Natural killer cell (primary cell): ENCODE measurements at regions not wholly inside any gene's neighbourhood (a gene's known extent, or its start where the extent isn't known, plus 50 kb on each side); places are given as distances from the start of the nearest gene placed in this dataset.
"Not testable (repeated sequence)": the region's sequence is repeated elsewhere in the genome, so short reads cannot be mapped to it uniquely, and the experiment has no call there.

Source experiments
- ATAC-seq, 3 donors: fragments of 150-1000 bp in 2 of 3; fragments of 200-7000 bp in 1 of 3; cut with Tn5 transposase; 1 replicate in 1 of 3; 2 replicates in 2 of 3; pipeline ENCODE4 v1.10.0; 2021; ENCODE audit warnings: mild to moderate bottlenecking in 2 of 3, moderate library complexity in 2 of 3
- DNase-seq, 2 donors: peaks; one replicate each; pipeline versions ENCODE4 v3.0.0 to v3.0.0-alpha.2; 2013 to 2021; ENCODE audit warnings: mixed read lengths in 1 of 2
- H3K27ac ChIP-seq: one replicate; pipeline ENCODE4 v1.5.1; 2013; ENCODE audit warnings: mild to moderate bottlenecking, low read length
- H3K27me3 ChIP-seq: one replicate; pipeline ENCODE4 v1.6.1; 2013; ENCODE audit warnings: low read length; ENCODE audit not compliant: control insufficient read depth, insufficient read depth
- H3K36me3 ChIP-seq: one replicate; pipeline ENCODE4 v1.6.1; 2013; ENCODE audit warnings: low read length; ENCODE audit not compliant: control insufficient read depth, insufficient read depth
- H3K4me1 ChIP-seq: one replicate; pipeline ENCODE4 v1.6.1; 2013; ENCODE audit warnings: low read length; ENCODE audit not compliant: control insufficient read depth, insufficient read depth
- H3K4me3 ChIP-seq: one replicate; pipeline ENCODE4 v1.5.1; 2013; ENCODE audit warnings: low read length
- H3K9me3 ChIP-seq: one replicate; pipeline ENCODE4 v1.6.1; 2013; ENCODE audit warnings: low read length; ENCODE audit not compliant: control insufficient read depth, insufficient read depth
- H3K27ac Mint-ChIP-seq, 2 donors: one replicate each; pipeline ENCODE4 v1.8.0; 2022; ENCODE audit warnings: mild to moderate bottlenecking in 2 of 2, mixed read lengths in 2 of 2, moderate library complexity in 1 of 2
- H3K27me3 Mint-ChIP-seq, 2 donors: one replicate each; pipeline ENCODE4 v1.8.0; 2022; ENCODE audit warnings: low read depth in 2 of 2, mixed read lengths in 2 of 2
- H3K36me3 Mint-ChIP-seq: one replicate; pipeline ENCODE4 v1.8.0; 2022; ENCODE audit warnings: mixed read lengths
- H3K4me1 Mint-ChIP-seq, 2 donors: one replicate each; pipeline ENCODE4 v1.8.0; 2022; ENCODE audit warnings: mixed read lengths in 2 of 2
- H3K4me3 Mint-ChIP-seq: one replicate; pipeline ENCODE4 v1.8.0; 2022; ENCODE audit warnings: mild to moderate bottlenecking, moderate library complexity, mixed read lengths
- H3K9me3 Mint-ChIP-seq, 2 donors: one replicate each; pipeline ENCODE4 v1.8.0; 2022; ENCODE audit warnings: mixed read lengths in 2 of 2
- CTCF ChIP-seq: fragments of 200-600 bp; IDR thresholded peaks from one replicate; pipeline ENCODE4 v1.8.0; 2022; ENCODE audit warnings: antibody characterized with exemption
- WGBS: methylation state at CpG from one replicate; pipeline ENCODE4 v1.1.7; 2013; ENCODE audit warnings: missing lambda C conversion rate; ENCODE audit not compliant: insufficient coverage; 5-methylcytosine and 5-hydroxymethylcytosine counted together
- intact Hi-C: fragments of 100-400 bp; cut with micrococcal nuclease; formaldehyde crosslinking; loops from one replicate; pipeline ENCODE4 v1.14.2; 2022

GRCh38 chr18:78268226-78268988 is 711.2 kb upstream of the SALL3 start:
- WGBS = 88% methylated on average over 25 of the region's 26 CpGs

GRCh38 chr18:78271790-78272189 is 707.8 kb upstream of the SALL3 start:
- no peak overlapping the region for H3K4me3 ChIP-seq
- 80% methylated on average over 8 of the region's 9 CpGs for WGBS
- no peak for ATAC-seq

More at GRCh38 chr18:78268226-78268988, 711.2 kb upstream of the SALL3 start:
- no peak overlapping the region for H3K27ac Mint-ChIP-seq
- H3K4me3 Mint-ChIP-seq = no peak overlapping the region
- no peaks in the 10 kb centered on the region for H3K36me3 Mint-ChIP-seq
- peaks cover 0 to 3% of the 10 kb centered on the region in 2 donors for H3K9me3 Mint-ChIP-seq
- no peaks in the 10 kb centered on the region for H3K9me3 ChIP-seq
- no peak overlapping the region for H3K4me3 ChIP-seq
- ATAC-seq (no peak), DNase-seq (no peak)
- no peaks in the 10 kb centered on the region for H3K27me3 Mint-ChIP-seq
- H3K27me3 ChIP-seq = no peaks in the 10 kb centered on the region
- no peaks in the 10 kb centered on the region for H3K36me3 ChIP-seq
- H3K4me1 ChIP-seq = no peaks in the 10 kb centered on the region
- intact Hi-C loops = no loop called here
- no peaks in the 10 kb centered on the region for H3K4me1 Mint-ChIP-seq
- no peak for TF ChIP-seq CTCF
- H3K27ac ChIP-seq = no peak overlapping the region

GRCh38 chr18:78273876-78274275 is 705.7 kb upstream of the SALL3 start:
- Histone ChIP-seq H3K4me1 (no peaks in the 10 kb centered on the region), H3K4me3 (no peak overlapping the region), H3K36me3 (no peaks in the 10 kb centered on the region), H3K27me3 (no peaks in the 10 kb centered on the region), H3K27ac (no peak overlapping the region), H3K9me3 (no peaks in the 10 kb centered on the region)
- Mint-ChIP-seq H3K9me3 (peaks cover 3 to 8% of the 10 kb centered on the region in 2 donors), H3K27me3 (no peaks in the 10 kb centered on the region), H3K36me3 (peaks cover 8% of the 10 kb centered on the region), H3K4me3 (no peak overlapping the region), H3K4me1 (no peaks in the 10 kb centered on the region), H3K27ac (no peak overlapping the region)
- intact Hi-C loops = no loop called here
- no peak for ATAC-seq
- no peak for TF ChIP-seq CTCF
- DNase-seq = no peak

More at GRCh38 chr18:78271790-78272189, 707.8 kb upstream of the SALL3 start:
- Mint-ChIP-seq H3K9me3 (peaks cover under 1 to 6% of the 10 kb centered on the region in 2 donors), H3K27ac (no peak overlapping the region), H3K36me3 (peaks cover 8% of the 10 kb centered on the region), H3K4me3 (no peak overlapping the region), H3K4me1 (no peaks in the 10 kb centered on the region), H3K27me3 (no peaks in the 10 kb centered on the region)
- H3K4me1 ChIP-seq = no peaks in the 10 kb centered on the region
- intact Hi-C loops = no loop called here
- no peaks in the 10 kb centered on the region for H3K27me3 ChIP-seq
- H3K9me3 ChIP-seq = no peaks in the 10 kb centered on the region
- no peak for TF ChIP-seq CTCF
- no peak overlapping the region for H3K27ac ChIP-seq
- no peak for DNase-seq
- no peaks in the 10 kb centered on the region for H3K36me3 ChIP-seq

GRCh38 chr18:78283425-78283824 is 696.2 kb upstream of the SALL3 start:
- H3K4me1 Mint-ChIP-seq, intact Hi-C loops, DNase-seq, H3K27me3 Mint-ChIP-seq, H3K9me3 Mint-ChIP-seq, H3K4me3 ChIP-seq, H3K27ac Mint-ChIP-seq, H3K4me3 Mint-ChIP-seq, H3K9me3 ChIP-seq, ATAC-seq, H3K36me3 Mint-ChIP-seq, H3K4me1 ChIP-seq, H3K36me3 ChIP-seq, H3K27me3 ChIP-seq, H3K27ac ChIP-seq: not testable (repeated sequence)
- 76% methylated on average over 6 of the region's 7 CpGs for WGBS
